ENCODE measurements at regions not wholly inside any gene's neighbourhood (a gene's known extent, or its start where the extent isn't known, plus 50 kb on each side); places are given as distances from the start of the nearest gene placed in this dataset.

GRCh38 chr6:128803911-128804310 lies 79.0 kb upstream of the LAMA2 start:
- no peak for TF ChIP-seq CTCF (conservative IDR thresholded peaks at IDR 0.05; ENCODE audit: low read length)
- TF ChIP-seq EZH2phosphoT487 (IDR thresholded peaks at IDR 0.05; ENCODE audit: borderline replicate concordance, low read depth, low read length), result no peak
